Endothelial cell (in vitro differentiated cells): ENCODE measurements at regions not wholly inside any gene's neighbourhood (a gene's known extent, or its start where the extent isn't known, plus 50 kb on each side); places are given as distances from the start of the nearest gene placed in this dataset.

Experiments used
- DNase-seq: peaks from one replicate; pipeline ENCODE4 v3.0.0; 2021; ENCODE audit warnings: low spot score
- H3K27ac Mint-ChIP-seq: one replicate; pipeline ENCODE4 v1.8.0; 2021; ENCODE audit warnings: mixed read lengths, inconsistent platforms; ENCODE audit not compliant: unreplicated experiment
- H3K27me3 Mint-ChIP-seq: one replicate; pipeline ENCODE4 v1.8.0; 2021; ENCODE audit warnings: mild to moderate bottlenecking, moderate library complexity, mixed read lengths, inconsistent platforms; ENCODE audit not compliant: unreplicated experiment
- H3K36me3 Mint-ChIP-seq: one replicate; pipeline ENCODE4 v1.8.0; 2021; ENCODE audit warnings: mild to moderate bottlenecking, low read depth, mixed read lengths, inconsistent platforms; ENCODE audit not compliant: unreplicated experiment
- H3K4me1 Mint-ChIP-seq: one replicate; pipeline ENCODE4 v1.8.0; 2021; ENCODE audit warnings: mild to moderate bottlenecking, mixed read lengths, inconsistent platforms; ENCODE audit not compliant: unreplicated experiment
- H3K4me3 Mint-ChIP-seq: one replicate; pipeline ENCODE4 v1.8.0; 2021; ENCODE audit warnings: mild to moderate bottlenecking, mixed read lengths, inconsistent platforms; ENCODE audit not compliant: unreplicated experiment
- H3K9me3 Mint-ChIP-seq: one replicate; pipeline ENCODE4 v1.8.0; 2021; ENCODE audit warnings: mixed read lengths, inconsistent platforms; ENCODE audit not compliant: unreplicated experiment
- CTCF ChIP-seq: fragments of 200-600 bp; sonication (generic); IDR thresholded peaks from one replicate; pipeline ENCODE4 v1.5.0; 2021; ENCODE audit warnings: antibody characterized with exemption; ENCODE audit not compliant: unreplicated experiment

DNA sequence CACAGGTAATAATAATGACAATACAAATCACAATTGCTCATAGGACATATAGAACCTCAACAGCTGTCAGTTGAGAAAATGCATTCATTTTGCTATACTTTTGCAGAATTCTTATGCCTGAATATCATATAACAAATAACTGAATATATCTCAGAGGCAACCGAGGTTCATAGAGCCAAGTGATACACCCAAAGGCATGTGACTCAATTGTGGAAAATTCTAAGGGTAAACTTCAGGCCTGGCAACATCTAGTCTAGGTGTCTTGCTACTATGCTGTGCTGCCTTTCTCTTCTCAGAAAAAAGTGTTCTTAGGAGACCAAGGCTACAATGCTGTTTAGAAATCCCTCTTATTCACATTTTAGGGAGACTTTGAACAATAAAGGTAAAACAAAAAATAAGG is 270.7 kb downstream of the BAMBI start:
- TF ChIP-seq CTCF: no peak
- DNase-seq: no peak
- Mint-ChIP-seq H3K4me1 (no peaks in the 10 kb centered on the region), H3K27me3 (peaks cover 2% of the 10 kb centered on the region), H3K9me3 (no peaks in the 10 kb centered on the region), H3K27ac (no peak overlapping the region), H3K36me3 (no peaks in the 10 kb centered on the region), H3K4me3 (no peak overlapping the region)

DNA sequence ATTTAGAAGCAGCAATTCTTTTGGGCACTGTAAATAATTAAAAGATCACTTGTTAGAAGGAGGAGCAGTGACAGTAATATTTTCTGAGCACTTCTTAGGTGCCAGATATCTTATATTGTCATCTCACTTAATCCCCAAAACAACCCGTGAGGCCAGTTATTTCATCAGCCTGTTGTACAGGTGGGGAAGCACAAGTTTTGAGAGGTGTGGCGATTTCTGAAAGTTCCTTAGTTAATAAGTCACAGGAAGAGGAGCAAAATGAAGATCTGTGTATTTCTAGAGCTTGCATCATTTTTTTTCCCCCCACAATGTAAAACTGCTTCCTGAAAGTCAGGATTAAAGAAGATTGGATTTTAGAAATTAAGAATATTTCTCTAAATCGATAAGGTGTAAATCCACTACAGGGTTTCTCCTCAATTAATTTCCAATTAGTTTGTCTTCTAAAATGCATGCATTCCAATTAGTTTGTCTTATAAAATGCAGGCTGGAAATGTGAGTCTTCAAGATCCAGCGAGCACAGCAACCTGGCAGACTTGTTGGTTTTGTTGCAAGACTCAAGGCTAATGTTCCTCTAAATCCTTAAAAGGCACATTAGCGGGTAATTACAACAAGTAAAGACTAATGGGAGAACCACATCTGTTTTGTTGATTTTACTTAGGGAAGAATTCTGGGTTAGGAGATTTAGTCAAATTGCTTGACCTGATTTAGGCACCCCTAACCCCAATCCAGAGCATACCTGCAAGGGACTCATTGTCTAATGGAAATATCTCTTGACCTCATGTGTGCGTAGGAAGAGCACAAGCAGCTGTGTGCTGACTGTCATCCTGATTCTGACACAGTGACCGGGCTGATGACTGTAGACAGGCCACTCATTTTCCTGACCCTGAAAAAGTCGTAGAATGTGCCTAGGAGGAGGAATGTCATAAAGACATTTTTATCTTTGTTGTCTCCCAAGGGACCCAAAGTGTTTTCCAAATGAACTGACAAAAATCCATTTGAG is 272.0 kb downstream of the BAMBI start:
- H3K4me3 Mint-ChIP-seq: no peak overlapping the region
- H3K27me3 Mint-ChIP-seq: peaks cover 2% of the 10 kb centered on the region
- DNase-seq: no peak
- no peaks in the 10 kb centered on the region for H3K36me3 Mint-ChIP-seq
- no peak overlapping the region for H3K27ac Mint-ChIP-seq
- no peaks in the 10 kb centered on the region for H3K4me1 Mint-ChIP-seq
- no peak for TF ChIP-seq CTCF
- H3K9me3 Mint-ChIP-seq: no peaks in the 10 kb centered on the region

DNA sequence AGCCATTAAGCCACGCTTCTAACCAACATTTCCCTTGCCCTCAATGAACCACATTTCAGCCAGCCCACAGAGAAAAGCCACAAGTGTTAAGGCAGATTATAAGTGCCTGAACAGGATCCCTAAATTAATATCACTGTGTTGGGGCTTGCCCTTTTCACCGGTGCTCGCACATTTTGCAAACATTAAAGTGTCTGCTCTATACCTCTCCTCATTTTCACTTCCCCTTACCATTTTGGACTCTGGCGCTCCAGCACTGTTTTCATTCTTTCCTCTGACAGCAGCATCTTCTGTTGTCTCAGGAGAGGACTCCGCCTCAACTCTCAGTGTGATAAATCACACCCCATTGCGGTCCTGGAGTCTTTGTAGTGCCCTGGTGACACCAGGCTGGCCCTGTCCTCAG is 274.2 kb downstream of the BAMBI start:
- no peak for TF ChIP-seq CTCF
- Mint-ChIP-seq H3K36me3 (no peaks in the 10 kb centered on the region), H3K27ac (no peak overlapping the region), H3K9me3 (no peaks in the 10 kb centered on the region), H3K27me3 (peaks cover 2% of the 10 kb centered on the region), H3K4me3 (no peak overlapping the region), H3K4me1 (no peaks in the 10 kb centered on the region)
- no peak for DNase-seq

DNA sequence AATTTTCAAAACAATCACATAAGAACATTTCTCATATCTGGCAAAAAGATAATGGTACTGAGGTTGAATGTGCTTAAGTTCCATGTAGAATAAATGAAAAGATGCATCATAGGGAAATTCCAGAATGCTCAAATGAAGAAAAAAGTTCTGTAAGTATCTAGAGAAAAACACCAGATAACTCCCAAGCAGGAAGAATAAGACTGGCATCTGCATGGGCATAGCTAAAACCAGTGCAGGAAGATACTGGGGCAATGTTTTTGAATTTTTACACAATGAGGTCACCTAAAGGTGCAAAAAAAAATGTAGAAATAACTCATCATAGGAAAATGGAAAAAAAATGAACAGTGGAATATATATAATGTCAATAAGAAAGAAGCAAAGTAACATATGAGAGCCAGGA is 275.2 kb downstream of the BAMBI start:
- no peak for DNase-seq
- no peak overlapping the region for H3K27ac Mint-ChIP-seq
- no peaks in the 10 kb centered on the region for H3K4me1 Mint-ChIP-seq
- H3K4me3 Mint-ChIP-seq: no peak overlapping the region
- no peaks in the 10 kb centered on the region for H3K36me3 Mint-ChIP-seq
- no peak for TF ChIP-seq CTCF
- H3K27me3 Mint-ChIP-seq: peaks cover 2% of the 10 kb centered on the region
- no peaks in the 10 kb centered on the region for H3K9me3 Mint-ChIP-seq

- no peak overlapping the region for H3K27ac Mint-ChIP-seq
- no peak for DNase-seq
- no peaks in the 10 kb centered on the region for H3K36me3 Mint-ChIP-seq
- no peaks in the 10 kb centered on the region for H3K9me3 Mint-ChIP-seq
- no peaks in the 10 kb centered on the region for H3K4me1 Mint-ChIP-seq
- H3K27me3 Mint-ChIP-seq: peaks cover 2% of the 10 kb centered on the region
- TF ChIP-seq CTCF: no peak
- H3K4me3 Mint-ChIP-seq: no peak overlapping the region
Observed at GRCh38 chr10:28954211-28954610, 276.9 kb downstream of the BAMBI start.
